H1 (cell line): ENCODE measurements at regions not wholly inside any gene's neighbourhood (a gene's known extent, or its start where the extent isn't known, plus 50 kb on each side); places are given as distances from the start of the nearest gene placed in this dataset.
"Not testable (repeated sequence)": the region's sequence is repeated elsewhere in the genome, so short reads cannot be mapped to it uniquely, and the experiment has no call there.

Source experiments
- CTCF ChIA-PET: fragments of 300-600 bp; sonication (Branson Sonifier 250); formaldehyde crosslinking; loops from one replicate; lab custom pipeline; 2021; ENCODE audit not compliant: partially characterized antibody; lab: Charles Lee
- POLR2A ChIA-PET: fragments of 300-600 bp; sonication (Branson Sonifier 250); formaldehyde crosslinking; loops from one replicate; lab custom pipeline; 2021; ENCODE audit warnings: inconsistent platforms; ENCODE audit not compliant: partially characterized antibody; lab: Charles Lee
- DNase-seq, 2 experiments: peaks; one replicate each; pipeline versions ENCODE4 v3.0.0 to v3.0.0-alpha.2; 2010 to 2022; ENCODE audit warnings: low spot score in 2 of 2, low read depth in 1 of 2, mixed read lengths in 1 of 2
- FAIRE-seq: peaks from 2 replicates; lab custom pipeline; 2011; peaks lifted over from hg19 to GRCh38; lab: Jason Lieb, UNC
- H2AFZ ChIP-seq: 2 replicates; pipeline ENCODE4 v1.8.1; 2012; ENCODE audit warnings: low read length, inconsistent platforms
- H2AK5ac ChIP-seq: 2 replicates; pipeline ENCODE4 v1.6.1; 2013; ENCODE audit warnings: low read depth, low read length
- H2BK120ac ChIP-seq: replicated peaks from 2 replicates; pipeline ENCODE3; 2013; ENCODE audit warnings: low read depth, low read length, inconsistent platforms
- H2BK12ac ChIP-seq: 2 replicates; pipeline ENCODE4 v1.6.1; 2013; ENCODE audit warnings: low read depth, low read length
- H2BK15ac ChIP-seq: 2 replicates; pipeline ENCODE4 v1.6.1; 2013; ENCODE audit warnings: low read length
- H2BK20ac ChIP-seq: 2 replicates; pipeline ENCODE4 v1.6.1; 2013; ENCODE audit warnings: low read length
- H2BK5ac ChIP-seq: 2 replicates; pipeline ENCODE4 v1.6.1; 2013; ENCODE audit warnings: low read depth, low read length
- H3K14ac ChIP-seq: 2 replicates; pipeline ENCODE4 v1.6.1; 2013; ENCODE audit warnings: inconsistent platforms; ENCODE audit not compliant: insufficient read length
- H3K18ac ChIP-seq: 2 replicates; pipeline ENCODE4 v1.6.1; 2013; ENCODE audit warnings: low read length; ENCODE audit errors: extremely low read depth
- H3K23ac ChIP-seq: 2 replicates; pipeline ENCODE4 v1.6.1; 2013; ENCODE audit warnings: inconsistent platforms; ENCODE audit not compliant: insufficient read length
- H3K23me2 ChIP-seq: 2 replicates; pipeline ENCODE4 v1.6.1; 2013; ENCODE audit warnings: low read depth, low read length
- H3K27ac ChIP-seq: 2 replicates; pipeline ENCODE4 v1.6.1; 2011; ENCODE audit warnings: low read depth, low read length, inconsistent platforms
- H3K27me3 ChIP-seq, 4 experiments: replicated peaks in 1 of 4; 1 replicate in 1 of 4; 2 replicates in 3 of 4; pipeline versions ENCODE4 v1.6.1 to v1.8.1; 2011 to 2013; ENCODE audit warnings: low read length in 3 of 4, mild to moderate bottlenecking in 3 of 4, inconsistent platforms in 2 of 4, mixed read lengths in 2 of 4, moderate library complexity in 1 of 4; ENCODE audit not compliant: control insufficient read depth in 3 of 4, insufficient read depth in 3 of 4; ENCODE audit errors: extremely low read depth in 1 of 4
- H3K36me3 ChIP-seq, 4 experiments: 2 replicates each; pipeline versions ENCODE4 v1.6.1 to v1.8.1; 2011 to 2013; ENCODE audit warnings: mild to moderate bottlenecking in 4 of 4, low read length in 3 of 4, moderate library complexity in 2 of 4, control low read depth in 1 of 4, inconsistent platforms in 1 of 4; ENCODE audit not compliant: insufficient read depth in 4 of 4, control insufficient read depth in 2 of 4
- H3K4ac ChIP-seq: replicated peaks from 2 replicates; pipeline ENCODE3; 2013; ENCODE audit warnings: low read length, low read depth, mixed read lengths, inconsistent platforms; ENCODE audit not compliant: insufficient read length
- H3K4me1 ChIP-seq, 4 experiments: replicated peaks in 1 of 4; 1 replicate in 1 of 4; 2 replicates in 3 of 4; pipeline versions ENCODE4 v1.6.1 to v1.8.1; 2011 to 2013; ENCODE audit warnings: low read length in 3 of 4, inconsistent platforms in 2 of 4, mixed read lengths in 1 of 4; ENCODE audit not compliant: insufficient read depth in 4 of 4, control insufficient read depth in 3 of 4
- H3K4me2 ChIP-seq, 2 experiments: 2 replicates each; pipeline versions ENCODE4 v1.6.1 to v1.8.1; 2011 to 2013; ENCODE audit warnings: low read depth in 2 of 2, low read length in 2 of 2, control low read depth in 1 of 2, inconsistent platforms in 1 of 2, mild to moderate bottlenecking in 1 of 2; ENCODE audit not compliant: insufficient read depth in 1 of 2
- H3K4me3 ChIP-seq, 4 experiments: fragments of 200-600, 300-600 bp in 1 of 4; sonication (generic), shearing (Covaris generic), sonication (Bioruptor Twin) in 1 of 4; 2 replicates each; pipeline versions ENCODE4 v1.5.1 to v1.8.1; 2011 to 2016; ENCODE audit warnings: low read length in 4 of 4, low read depth in 3 of 4, control low read depth in 2 of 4, inconsistent platforms in 2 of 4, mild to moderate bottlenecking in 2 of 4, mixed read lengths in 1 of 4, moderate library complexity in 1 of 4; ENCODE audit not compliant: insufficient read depth in 2 of 4; ENCODE audit errors: extremely low read depth in 1 of 4
- H3K56ac ChIP-seq: replicated peaks from 2 replicates; pipeline ENCODE3; 2013; ENCODE audit warnings: low read depth, mild to moderate bottlenecking, mixed read lengths, low read length, inconsistent platforms; ENCODE audit not compliant: insufficient read length
- H3K79me1 ChIP-seq: 2 replicates; pipeline ENCODE4 v1.6.1; 2013; ENCODE audit warnings: low read depth, low read length, control low read depth
- H3K79me2 ChIP-seq, 2 experiments: 2 replicates each; pipeline versions ENCODE4 v1.6.1 to v1.8.1; 2012 to 2013; ENCODE audit warnings: low read length in 2 of 2, mild to moderate bottlenecking in 2 of 2, inconsistent platforms in 1 of 2; ENCODE audit not compliant: insufficient read depth in 2 of 2, control insufficient read depth in 1 of 2
- H3K9ac ChIP-seq, 4 experiments: replicated peaks in 1 of 4; 1 replicate in 1 of 4; 2 replicates in 3 of 4; pipeline versions ENCODE4 v1.6.1 to v1.8.1; 2011 to 2013; ENCODE audit warnings: low read depth in 3 of 4, low read length in 3 of 4, control low read depth in 2 of 4, mild to moderate bottlenecking in 2 of 4, moderate library complexity in 2 of 4, inconsistent platforms in 1 of 4; ENCODE audit errors: extremely low read depth in 1 of 4
- H3K9me3 ChIP-seq, 2 experiments: 2 replicates each; pipeline versions ENCODE4 v1.6.1 to v1.8.1; 2012 to 2013; ENCODE audit warnings: mild to moderate bottlenecking in 2 of 2, moderate library complexity in 2 of 2, control low read depth in 1 of 2, inconsistent platforms in 1 of 2, low read depth in 1 of 2, low read length in 1 of 2, mixed read lengths in 1 of 2; ENCODE audit not compliant: insufficient read depth in 2 of 2
- H4K20me1 ChIP-seq, 2 experiments: replicated peaks in 1 of 2; 2 replicates each; pipeline versions ENCODE3 to v1.8.1; 2011 to 2013; ENCODE audit warnings: inconsistent platforms in 2 of 2, low read length in 2 of 2, mild to moderate bottlenecking in 1 of 2; ENCODE audit not compliant: insufficient read depth in 2 of 2, control insufficient read depth in 1 of 2
- H4K5ac ChIP-seq: 2 replicates; pipeline ENCODE4 v1.6.1; 2013; ENCODE audit warnings: low read length, low read depth, mixed read lengths, inconsistent platforms; ENCODE audit not compliant: insufficient read length
- H4K8ac ChIP-seq: 2 replicates; pipeline ENCODE4 v1.8.0; 2013; ENCODE audit warnings: mild to moderate bottlenecking, moderate library complexity, low read length, inconsistent platforms; ENCODE audit not compliant: insufficient read depth; ENCODE audit errors: extremely low read depth
- H4K91ac ChIP-seq: replicated peaks from 2 replicates; pipeline ENCODE3; 2013; ENCODE audit warnings: low read length, mixed read lengths, inconsistent platforms; ENCODE audit not compliant: insufficient read length
- WGBS, 2 experiments: shearing (Covaris generic) in 1 of 2; methylation state at CpG; one replicate each; pipeline versions ENCODE4 v1.1.6 to v1.1.7; 2013 to 2015; ENCODE audit warnings: low lambda C conversion rate in 2 of 2, mixed read lengths in 2 of 2, inconsistent platforms in 1 of 2, low coverage in 1 of 2, missing lambda C conversion rate in 1 of 2; ENCODE audit not compliant: insufficient replicate concordance in 2 of 2, insufficient coverage in 1 of 2, insufficient read length in 1 of 2; ENCODE audit errors: extremely low coverage in 1 of 2, missing lambda C conversion rate in 1 of 2; 5-methylcytosine and 5-hydroxymethylcytosine counted together

- H3K56ac ChIP-seq, H4K5ac ChIP-seq, H2BK12ac ChIP-seq, H3K4ac ChIP-seq, H3K79me1 ChIP-seq, H2BK15ac ChIP-seq, H3K14ac ChIP-seq, H4K91ac ChIP-seq, DNase-seq, H3K9ac ChIP-seq, H4K20me1 ChIP-seq, H4K8ac ChIP-seq, FAIRE-seq, H3K79me2 ChIP-seq, H2AK5ac ChIP-seq, H3K27me3 ChIP-seq, H3K36me3 ChIP-seq, H3K4me3 ChIP-seq, H3K27ac ChIP-seq, H2BK20ac ChIP-seq, POLR2A ChIA-PET, H3K23ac ChIP-seq, H2BK120ac ChIP-seq, H3K4me2 ChIP-seq, H2BK5ac ChIP-seq, H3K23me2 ChIP-seq, H3K18ac ChIP-seq, H3K4me1 ChIP-seq, H2AFZ ChIP-seq: not testable (repeated sequence)
- peaks cover 6 to 10% of the 10 kb centered on the region in 2 experiments; a peak in 3 of 4 replicates for H3K9me3 ChIP-seq
- CTCF ChIA-PET = interaction anchor here (1.2 kb wide), 1 partner anchor 242 kb away, joined by 6 read pairs; no protein-coding TSS in a partner anchor
- 78% methylated on average over 4 of the region's 4 CpGs; no CpG with 5 or more reads in 1 of the 2 experiments for WGBS, 2 experiments
These were observed 74.2 kb upstream of the CTBP2 start for GRCh38 chr10:125234576-125234975.
